Stimulated activated naive CD8-positive, alpha-beta T cell treated with anti-CD3 and anti-CD28 coated beads, Interleukin-15, Interleukin-2, amounts not matched to agents 100 U/mL and 50 U/mL, for 24 hours (primary cell): ENCODE measurements at regions not wholly inside any gene's neighbourhood (a gene's known extent, or its start where the extent isn't known, plus 50 kb on each side); places are given as distances from the start of the nearest gene placed in this dataset.

Source experiments
- ATAC-seq: fragments of 150-1000 bp; cut with Tn5 transposase; one replicate; pipeline ENCODE4 v1.10.0; 2021
- DNase-seq: peaks from one replicate; pipeline ENCODE4 v3.0.0; 2021

DNA sequence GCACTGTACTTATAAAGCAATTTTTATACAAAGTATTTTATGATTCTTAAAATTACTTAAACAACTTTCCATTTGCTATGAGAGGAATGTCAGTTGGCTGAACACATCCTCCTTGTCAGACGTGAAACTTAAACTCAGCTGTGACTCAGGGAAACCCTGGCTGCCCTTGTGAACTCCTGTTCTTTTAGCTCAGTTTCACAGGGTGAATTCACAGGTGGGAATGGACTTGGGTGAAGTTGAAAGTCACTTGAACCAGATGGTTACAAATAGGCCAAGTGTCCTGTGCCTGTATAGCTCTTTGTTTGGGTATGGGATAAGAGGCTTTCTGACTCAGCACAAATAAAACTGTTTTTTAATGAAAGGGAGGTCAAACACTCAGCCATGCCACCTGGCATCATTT is 67.4 kb upstream of the FAM47B start:
- DNase-seq (no peak), ATAC-seq (no peak)

DNA sequence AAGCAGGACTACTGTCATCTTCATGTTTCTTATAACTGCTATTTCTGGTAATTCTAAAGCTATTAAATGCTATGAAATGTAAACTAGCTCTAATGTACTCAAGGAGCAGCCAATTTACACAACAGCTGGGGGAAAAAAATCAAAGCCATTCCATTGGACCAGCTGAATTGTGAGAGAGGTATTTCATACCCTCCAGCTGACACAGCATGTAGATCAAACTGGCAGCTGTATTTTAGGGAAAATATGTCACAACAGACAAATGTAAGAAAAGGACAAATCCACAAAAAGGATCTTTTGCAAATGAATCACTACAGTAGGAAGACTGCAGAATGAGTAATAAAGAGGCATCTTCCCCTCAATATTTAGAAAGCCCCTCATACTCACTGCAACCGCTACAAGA is 65.2 kb upstream of the FAM47B start:
- DNase-seq, result no peak
- no peak for ATAC-seq

DNA sequence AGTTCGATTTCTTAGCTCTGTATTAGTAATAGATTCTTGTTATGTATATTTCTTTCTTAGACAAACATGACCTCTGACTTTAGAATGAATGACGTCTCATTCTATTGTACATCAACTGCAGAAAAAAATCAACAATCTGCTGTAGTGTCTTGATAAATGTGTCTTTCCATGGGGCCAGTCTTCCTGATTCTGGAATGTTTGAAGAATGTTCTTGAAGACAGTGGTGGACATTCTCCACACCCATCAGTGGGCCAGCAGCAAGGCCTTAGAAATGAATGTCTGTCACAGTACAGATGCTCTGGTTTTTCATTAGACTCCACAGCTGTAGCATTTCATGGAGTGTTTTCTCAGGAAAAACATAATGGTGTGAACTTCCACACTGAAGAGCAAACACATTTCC is 63.2 kb upstream of the FAM47B start:
- ATAC-seq (no peak), DNase-seq (no peak)

DNA sequence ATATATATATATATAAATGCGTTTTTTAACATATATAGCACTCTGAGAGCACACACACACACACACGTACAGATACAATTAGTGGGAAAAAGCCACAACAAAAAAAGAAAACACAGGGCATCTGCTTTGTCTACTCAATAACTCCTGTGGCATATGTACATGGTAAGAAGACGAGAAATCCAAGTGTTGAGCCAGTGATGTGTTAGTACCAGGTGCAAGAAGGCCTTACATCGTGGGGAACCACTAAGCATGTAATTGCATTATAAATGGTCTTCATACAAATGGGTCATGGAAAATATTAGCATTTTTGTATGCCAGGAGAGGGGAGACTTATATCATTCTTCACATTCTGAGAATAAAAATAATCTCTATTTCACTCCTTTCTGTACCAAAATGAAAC is 62.7 kb upstream of the FAM47B start:
- DNase-seq, result no peak
- ATAC-seq, result no peak

DNA sequence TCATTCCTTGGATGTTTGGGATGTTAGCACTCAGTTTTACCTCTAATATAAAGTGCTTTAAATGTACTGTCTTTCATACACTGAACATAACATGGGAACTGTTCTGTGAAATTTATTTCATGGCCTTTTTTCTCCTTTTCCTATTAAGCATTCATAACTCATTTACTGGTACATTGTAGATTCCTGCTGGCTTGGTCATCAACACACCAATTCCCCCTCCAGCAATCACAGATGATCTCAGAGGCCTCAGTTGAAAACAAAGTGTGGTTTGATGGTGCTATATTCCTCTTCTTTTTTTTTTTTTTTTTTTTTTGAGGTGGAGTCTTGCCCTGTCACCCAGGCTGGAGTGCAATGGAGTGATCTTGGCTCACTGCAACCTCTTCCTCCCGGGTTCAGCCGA is 61.9 kb upstream of the FAM47B start:
- DNase-seq, result no peak
- no peak for ATAC-seq

DNA sequence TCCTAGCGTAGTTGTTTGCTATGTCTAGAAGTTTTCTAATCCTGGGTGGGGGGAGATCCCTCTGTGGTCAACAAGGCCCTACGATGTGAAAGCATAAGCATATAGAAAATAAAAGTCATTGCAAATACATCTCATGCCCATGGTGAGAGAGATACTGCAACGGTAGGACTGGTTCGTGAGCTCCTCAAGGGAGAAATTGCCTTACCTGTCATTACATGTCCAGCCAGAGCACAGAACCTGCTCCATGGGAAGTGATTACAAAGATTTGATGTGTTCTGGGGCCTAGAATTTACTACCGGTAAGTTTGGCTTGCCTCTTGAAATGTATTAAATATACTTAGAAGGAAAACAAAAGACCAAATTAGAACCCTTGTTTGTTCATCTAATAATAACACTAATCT is 60.9 kb upstream of the FAM47B start:
- ATAC-seq (no peak), DNase-seq (no peak)

DNA sequence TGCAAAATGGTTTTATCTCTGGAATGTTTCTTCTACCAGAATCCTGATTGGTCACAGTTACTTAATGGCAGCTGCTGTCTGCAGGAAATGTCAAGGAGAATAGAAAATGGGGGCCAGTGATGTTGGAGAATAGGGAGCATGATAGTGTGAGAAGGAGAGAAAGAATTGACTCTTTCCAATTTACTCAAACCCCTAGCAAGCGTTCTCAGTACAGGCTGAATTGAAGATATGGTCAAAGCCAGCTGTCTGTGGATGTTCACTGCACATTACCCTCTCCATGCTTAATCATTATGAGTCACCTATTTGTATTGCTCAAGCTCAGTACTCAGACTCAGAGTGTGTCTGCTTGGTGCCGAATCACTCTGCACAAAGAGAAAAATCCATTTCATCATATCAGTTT is 57.8 kb upstream of the FAM47B start:
- ATAC-seq (no peak), DNase-seq (no peak)

DNA sequence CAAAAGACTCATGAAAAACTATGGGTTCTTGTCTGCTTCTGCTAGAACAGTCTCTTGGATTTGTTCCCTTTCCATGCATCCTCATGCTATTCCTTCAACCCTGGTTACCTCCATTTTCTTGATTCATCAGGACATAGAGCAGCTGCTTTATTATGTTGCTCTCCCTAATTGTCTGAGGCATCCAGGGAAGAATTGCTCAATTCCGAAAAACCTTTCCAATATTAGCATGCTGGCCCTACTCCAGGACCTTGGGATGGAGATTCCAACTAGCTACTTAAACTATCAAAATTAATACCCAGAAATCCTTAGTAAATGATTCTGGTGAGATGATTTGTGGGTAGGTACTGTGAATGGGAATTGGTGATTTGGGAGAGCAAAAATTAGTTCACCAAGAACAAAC is 56.6 kb upstream of the FAM47B start:
- no peak for ATAC-seq

DNA sequence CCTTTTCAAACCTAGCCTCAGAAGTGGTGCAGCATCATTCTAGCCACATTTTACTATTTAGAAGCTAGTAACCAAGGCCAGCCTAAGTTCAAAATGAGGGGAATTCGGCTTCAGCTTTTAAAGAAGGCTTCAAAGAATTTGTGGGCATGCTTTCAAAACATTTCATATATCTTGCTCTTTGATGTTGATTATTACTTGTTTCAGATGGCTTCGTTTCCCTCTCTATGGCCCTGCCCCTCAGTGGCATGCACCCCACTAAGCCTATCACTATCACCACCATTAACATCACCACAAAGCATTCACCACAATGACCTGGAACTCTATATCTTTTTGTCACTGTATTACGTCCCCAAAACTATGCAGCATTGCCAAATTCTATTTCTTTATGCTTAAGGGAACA is 51.2 kb upstream of the FAM47B start:
- no peak for ATAC-seq
- no peak for DNase-seq

More for the DNA sequence above, 56.6 kb upstream of the FAM47B start:
- DNase-seq, result no peak
